GM23338 (cell line): ENCODE measurements at regions not wholly inside any gene's neighbourhood (a gene's known extent, or its start where the extent isn't known, plus 50 kb on each side); places are given as distances from the start of the nearest gene placed in this dataset.
A peak's percentile ranks its signal among the peaks of the same experiment; 100 is the strongest.

ENCODE experiments used
- ATAC-seq: fragments of 200-7000 bp; cut with Tn5 transposase; 3 replicates; pipeline ENCODE4 v1.9.1; 2020
- DNase-seq: peaks from one replicate; pipeline ENCODE4 v3.0.0-alpha.2; 2015; ENCODE audit warnings: low spot score
- H2AFZ ChIP-seq: fragments of 200-600 bp; sonication (generic); 2 replicates; pipeline ENCODE4 v1.8.0; 2016; ENCODE audit warnings: antibody characterized with exemption, mild to moderate bottlenecking, moderate library complexity
- H3F3A ChIP-seq: fragments of 200-600 bp; sonication (generic); replicated peaks from 2 replicates; pipeline ENCODE4 v1.8.0; 2017; ENCODE audit warnings: antibody characterized with exemption, mixed run types, low read depth
- H3K27ac ChIP-seq: fragments of 200-600 bp; sonication (generic); 2 replicates; pipeline ENCODE4 v1.6.1; 2016; ENCODE audit warnings: low read depth
- H3K27me3 ChIP-seq: fragments of 200-600 bp; sonication (generic); 2 replicates; pipeline ENCODE4 v1.8.0; 2016; ENCODE audit warnings: mild to moderate bottlenecking, mixed run types, moderate library complexity; ENCODE audit not compliant: insufficient read depth
- H3K36me3 ChIP-seq: fragments of 200-600 bp; sonication (generic); 2 replicates; pipeline ENCODE4 v1.8.0; 2016; ENCODE audit warnings: mild to moderate bottlenecking; ENCODE audit not compliant: insufficient read depth
- H3K4me1 ChIP-seq: fragments of 200-600 bp; sonication (generic); 2 replicates; pipeline ENCODE4 v1.8.0; 2016; ENCODE audit warnings: mild to moderate bottlenecking, moderate library complexity; ENCODE audit not compliant: insufficient read depth
- H3K4me2 ChIP-seq: fragments of 200-600 bp; sonication (generic); 2 replicates; pipeline ENCODE4 v1.7.1; 2017; ENCODE audit warnings: mixed run types
- H3K4me3 ChIP-seq: fragments of 200-600 bp; sonication (generic); 2 replicates; pipeline ENCODE4 v1.6.1; 2016; ENCODE audit warnings: mixed run types
- H3K79me2 ChIP-seq: fragments of 200-600 bp; sonication (generic); replicated peaks from 2 replicates; pipeline ENCODE4 v1.8.0; 2017; ENCODE audit warnings: mild to moderate bottlenecking; ENCODE audit not compliant: insufficient read depth
- H3K9me2 ChIP-seq: fragments of 200-600 bp; sonication (generic); 2 replicates; pipeline ENCODE4 v1.8.0; 2017; ENCODE audit not compliant: insufficient read depth
- H4K20me1 ChIP-seq: fragments of 200-600 bp; sonication (generic); replicated peaks from 2 replicates; pipeline ENCODE4 v1.8.0; 2017; ENCODE audit warnings: mild to moderate bottlenecking; ENCODE audit not compliant: insufficient read depth
- H3K27ac Mint-ChIP-seq: 2 replicates; pipeline ENCODE4 v1.8.0; 2020; ENCODE audit warnings: inconsistent platforms, mild to moderate bottlenecking, moderate library complexity, mixed read lengths
- H3K27me3 Mint-ChIP-seq: 3 replicates; pipeline ENCODE4 v1.8.0; 2022; ENCODE audit warnings: low read depth, mild to moderate bottlenecking, moderate library complexity, mixed read lengths, inconsistent platforms; ENCODE audit not compliant: insufficient read depth, poor library complexity
- H3K36me3 Mint-ChIP-seq: 3 replicates; pipeline ENCODE4 v1.8.0; 2021; ENCODE audit warnings: low read depth, mild to moderate bottlenecking, inconsistent platforms, moderate library complexity, mixed read lengths
- H3K4me1 Mint-ChIP-seq: 3 replicates; pipeline ENCODE4 v1.8.0; 2020; ENCODE audit warnings: mild to moderate bottlenecking, inconsistent platforms, mixed read lengths
- H3K4me3 Mint-ChIP-seq: 3 replicates; pipeline ENCODE4 v1.8.0; 2021; ENCODE audit warnings: moderate library complexity, mild to moderate bottlenecking, inconsistent platforms, mixed read lengths
- H3K9me3 Mint-ChIP-seq: 3 replicates; pipeline ENCODE4 v1.8.0; 2020; ENCODE audit warnings: moderate library complexity, mild to moderate bottlenecking, inconsistent platforms, mixed read lengths
- EZH2 ChIP-seq: fragments of 200-600 bp; sonication (generic); IDR thresholded peaks from one replicate; pipeline ENCODE4 v1.8.0; 2017; ENCODE audit warnings: antibody characterized with exemption, mild to moderate bottlenecking, low read depth; ENCODE audit not compliant: unreplicated experiment
- EZH2phosphoT487 ChIP-seq: fragments of 200-600 bp; sonication (generic); IDR thresholded peaks from one replicate; pipeline ENCODE4 v1.8.1; 2018; ENCODE audit warnings: antibody characterized with exemption; ENCODE audit not compliant: unreplicated experiment
- JUNB ChIP-seq: IDR thresholded peaks from one replicate; pipeline ENCODE4 v1.6.1; 2016; ENCODE audit warnings: antibody characterized with exemption; ENCODE audit not compliant: unreplicated experiment
- POLR2AphosphoS5 ChIP-seq: IDR thresholded peaks from 2 replicates; pipeline ENCODE4 v1.6.1; 2016; ENCODE audit warnings: antibody characterized with exemption, low read depth
- ZNF331 ChIP-seq: fragments of 250-450 bp; sonication (Bioruptor Pico); IDR thresholded peaks from 2 replicates; pipeline ENCODE4 v1.5.0; 2020; ENCODE audit warnings: low read depth, mild to moderate bottlenecking, moderate library complexity
- ZNF462 ChIP-seq: fragments of 250-450 bp; sonication (Bioruptor Pico); IDR thresholded peaks from 2 replicates; pipeline ENCODE4 v1.5.0; 2020; ENCODE audit warnings: mild to moderate bottlenecking, moderate library complexity
- TF ChIP-seq, protein P1 (sequence below): IDR thresholded peaks from one replicate; pipeline ENCODE4 v1.6.1; 2018; ENCODE audit warnings: antibody characterized with exemption; ENCODE audit not compliant: unreplicated experiment

- no peak for TF ChIP-seq ZNF462
- no peak for TF ChIP-seq ZNF331 (CRISPR knock-in tag)
- no peak for TF ChIP-seq POLR2AphosphoS5
- TF ChIP-seq EZH2phosphoT487, result no peak
- no peak for TF ChIP-seq EZH2
- no peak for TF ChIP-seq JUNB
Observed at GRCh38 chr5:105762728-105763127, 1908.0 kb downstream of the EFNA5 start (continued).

- Mint-ChIP-seq H3K9me3 (no peaks in the 10 kb centered on the region), H3K4me3 (no peak overlapping the region), H3K27ac (no peak overlapping the region), H3K36me3 (no peaks in the 10 kb centered on the region), H3K27me3 (no peaks in the 10 kb centered on the region), H3K4me1 (no peaks in the 10 kb centered on the region)
- Histone ChIP-seq H3K4me2 (no peak overlapping the region), H3F3A (no peaks in the 10 kb centered on the region), H3K79me2 (no peaks in the 10 kb centered on the region), H3K27me3 (no peaks in the 10 kb centered on the region), H3K4me3 (no peak overlapping the region), H3K4me1 (no peaks in the 10 kb centered on the region; the same call in 1 of the 2 replicates), H3K9me2 (no peaks in the 10 kb centered on the region), H2AFZ (no peak overlapping the region), H3K27ac (no peak overlapping the region), H4K20me1 (no peaks in the 10 kb centered on the region), H3K36me3 (0 out of 2 replicates have a peak, but pooled peaks cover 4% of the 10 kb centered on the region)
- ATAC-seq (no peak), DNase-seq (peak; percentile 4)
- TF ChIP-seq JUNB (no peak), EZH2phosphoT487 (no peak), ZNF462 (no peak)
- TF ChIP-seq, protein P1, sequence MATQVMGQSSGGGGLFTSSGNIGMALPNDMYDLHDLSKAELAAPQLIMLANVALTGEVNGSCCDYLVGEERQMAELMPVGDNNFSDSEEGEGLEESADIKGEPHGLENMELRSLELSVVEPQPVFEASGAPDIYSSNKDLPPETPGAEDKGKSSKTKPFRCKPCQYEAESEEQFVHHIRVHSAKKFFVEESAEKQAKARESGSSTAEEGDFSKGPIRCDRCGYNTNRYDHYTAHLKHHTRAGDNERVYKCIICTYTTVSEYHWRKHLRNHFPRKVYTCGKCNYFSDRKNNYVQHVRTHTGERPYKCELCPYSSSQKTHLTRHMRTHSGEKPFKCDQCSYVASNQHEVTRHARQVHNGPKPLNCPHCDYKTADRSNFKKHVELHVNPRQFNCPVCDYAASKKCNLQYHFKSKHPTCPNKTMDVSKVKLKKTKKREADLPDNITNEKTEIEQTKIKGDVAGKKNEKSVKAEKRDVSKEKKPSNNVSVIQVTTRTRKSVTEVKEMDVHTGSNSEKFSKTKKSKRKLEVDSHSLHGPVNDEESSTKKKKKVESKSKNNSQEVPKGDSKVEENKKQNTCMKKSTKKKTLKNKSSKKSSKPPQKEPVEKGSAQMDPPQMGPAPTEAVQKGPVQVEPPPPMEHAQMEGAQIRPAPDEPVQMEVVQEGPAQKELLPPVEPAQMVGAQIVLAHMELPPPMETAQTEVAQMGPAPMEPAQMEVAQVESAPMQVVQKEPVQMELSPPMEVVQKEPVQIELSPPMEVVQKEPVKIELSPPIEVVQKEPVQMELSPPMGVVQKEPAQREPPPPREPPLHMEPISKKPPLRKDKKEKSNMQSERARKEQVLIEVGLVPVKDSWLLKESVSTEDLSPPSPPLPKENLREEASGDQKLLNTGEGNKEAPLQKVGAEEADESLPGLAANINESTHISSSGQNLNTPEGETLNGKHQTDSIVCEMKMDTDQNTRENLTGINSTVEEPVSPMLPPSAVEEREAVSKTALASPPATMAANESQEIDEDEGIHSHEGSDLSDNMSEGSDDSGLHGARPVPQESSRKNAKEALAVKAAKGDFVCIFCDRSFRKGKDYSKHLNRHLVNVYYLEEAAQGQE, result no peak
Observed at GRCh38 chr5:105754056-105754455, 1916.7 kb downstream of the EFNA5 start.
